ENCODE measurements at regions not wholly inside any gene's neighbourhood (a gene's known extent, or its start where the extent isn't known, plus 50 kb on each side); places are given as distances from the start of the nearest gene placed in this dataset.
"Not testable (repeated sequence)": the region's sequence is repeated elsewhere in the genome, so short reads cannot be mapped to it uniquely, and the experiment has no call there.

- DNase-seq (ENCODE audit: low spot score) (no peak), ATAC-seq (no peak)
Measured at GRCh38 chr6:92428448-92428847, 990.9 kb downstream of the EPHA7 start.

GRCh38 chr6:92427453-92427852 is 991.9 kb downstream of the EPHA7 start:
- DNase-seq (ENCODE audit: low spot score), result no peak

GRCh38 chr6:92415656-92416055 is 1003.7 kb downstream of the EPHA7 start:
- no peak for DNase-seq (ENCODE audit: low spot score)

More at GRCh38 chr6:92427453-92427852, 991.9 kb downstream of the EPHA7 start:
- ATAC-seq, result no peak

GRCh38 chr6:92408350-92408749 is 1011.0 kb downstream of the EPHA7 start:
- no peak for DNase-seq (ENCODE audit: low spot score)
- no peak for ATAC-seq

More at GRCh38 chr6:92415656-92416055, 1003.7 kb downstream of the EPHA7 start:
- ATAC-seq, result no peak

GRCh38 chr6:92404281-92404680 is 1015.1 kb downstream of the EPHA7 start:
- DNase-seq (ENCODE audit: low spot score) (no peak), ATAC-seq (no peak)

GRCh38 chr6:92399911-92400310 is 1019.4 kb downstream of the EPHA7 start:
- ATAC-seq (no peak), DNase-seq (ENCODE audit: low spot score) (no peak)

- DNase-seq (ENCODE audit: low spot score); ATAC-seq: not testable (repeated sequence)
Measured at GRCh38 chr6:92388706-92389105, 1030.7 kb downstream of the EPHA7 start.

GRCh38 chr6:92380803-92381601 is 1038.4 kb downstream of the EPHA7 start:
- DNase-seq (ENCODE audit: low spot score) (no peak), ATAC-seq (no peak)

- ATAC-seq (no peak), DNase-seq (ENCODE audit: low spot score) (no peak)
Measured at GRCh38 chr6:92377137-92377536, 1042.2 kb downstream of the EPHA7 start.

GRCh38 chr6:92376691-92377090 is 1042.7 kb downstream of the EPHA7 start:
- ATAC-seq (no peak), DNase-seq (ENCODE audit: low spot score) (no peak)

GRCh38 chr6:92371211-92372208 is 1047.8 kb downstream of the EPHA7 start:
- ATAC-seq (no peak), DNase-seq (ENCODE audit: low spot score) (no peak)

GRCh38 chr6:92369309-92369708 is 1050.0 kb downstream of the EPHA7 start:
- DNase-seq (ENCODE audit: low spot score) (no peak), ATAC-seq (no peak)

- ATAC-seq (no peak), DNase-seq (ENCODE audit: low spot score) (no peak)
Measured at GRCh38 chr6:92364948-92365541, 1054.3 kb downstream of the EPHA7 start.

- DNase-seq (ENCODE audit: low spot score) (no peak), ATAC-seq (no peak)
Measured at GRCh38 chr6:92363111-92363510, 1056.2 kb downstream of the EPHA7 start.

GRCh38 chr6:92362404-92362803 is 1057.0 kb downstream of the EPHA7 start:
- ATAC-seq, result no peak
- no peak for DNase-seq (ENCODE audit: low spot score)

GRCh38 chr6:92361990-92362389 is 1057.4 kb downstream of the EPHA7 start:
- ATAC-seq, result no peak

GRCh38 chr6:92354270-92354829 is 1065.0 kb downstream of the EPHA7 start:
- no peak for ATAC-seq
- no peak for DNase-seq (ENCODE audit: low spot score)

More at GRCh38 chr6:92361990-92362389, 1057.4 kb downstream of the EPHA7 start:
- no peak for DNase-seq (ENCODE audit: low spot score)

- ATAC-seq (no peak), DNase-seq (ENCODE audit: low spot score) (no peak)
Measured at GRCh38 chr6:92352130-92352529, 1067.2 kb downstream of the EPHA7 start.

- DNase-seq (ENCODE audit: low spot score), result no peak
- no peak for ATAC-seq
Measured at GRCh38 chr6:92341201-92341600, 1078.2 kb downstream of the EPHA7 start.

GRCh38 chr6:92339936-92340640 is 1079.3 kb downstream of the EPHA7 start:
- ATAC-seq, result no peak
- DNase-seq (ENCODE audit: low spot score), result no peak
